GM18867 (cell line): ENCODE measurements at regions not wholly inside any gene's neighbourhood (a gene's known extent, or its start where the extent isn't known, plus 50 kb on each side); places are given as distances from the start of the nearest gene placed in this dataset.

Experiments
- ATAC-seq: cut with Tn5 transposase; IDR thresholded peaks from one replicate; pipeline ENCODE4 v1.9.1; 2021; ENCODE audit warnings: mild to moderate bottlenecking, moderate library complexity; ENCODE audit not compliant: unreplicated experiment

DNA sequence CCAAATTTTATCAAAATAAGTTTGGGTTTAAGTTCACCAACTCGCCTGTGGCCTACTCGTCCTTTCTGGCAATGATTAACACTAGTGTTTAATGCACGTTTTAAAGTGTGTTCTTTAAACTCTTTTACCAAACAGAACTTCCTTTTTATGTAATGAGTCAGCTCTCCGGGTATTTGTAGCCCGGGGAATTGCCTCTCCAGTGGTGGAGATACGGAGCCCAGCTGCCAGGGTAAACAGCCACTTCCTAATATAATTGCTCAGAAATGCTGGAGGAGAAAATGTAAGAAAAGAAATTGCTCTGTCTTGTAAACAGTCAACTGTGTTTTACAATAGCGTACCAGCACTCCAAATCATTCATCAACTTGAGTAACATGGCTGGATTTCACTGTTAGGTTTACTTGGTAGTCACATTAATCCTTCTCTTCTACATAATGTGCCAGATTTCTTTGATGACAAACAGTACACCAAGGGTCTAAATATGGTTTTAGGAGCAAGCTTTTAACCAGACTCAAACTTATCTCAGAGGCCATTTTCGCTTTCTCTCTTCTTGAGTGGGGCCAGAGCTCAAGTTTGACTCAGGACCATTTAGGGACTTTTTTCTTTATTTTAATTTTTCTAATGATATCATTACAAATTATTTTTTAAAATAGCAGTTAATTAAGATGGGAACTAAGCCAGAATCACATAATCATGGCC, 101.2 kb upstream of the SLC38A2 start:
- ATAC-seq = peak; percentile 78

DNA sequence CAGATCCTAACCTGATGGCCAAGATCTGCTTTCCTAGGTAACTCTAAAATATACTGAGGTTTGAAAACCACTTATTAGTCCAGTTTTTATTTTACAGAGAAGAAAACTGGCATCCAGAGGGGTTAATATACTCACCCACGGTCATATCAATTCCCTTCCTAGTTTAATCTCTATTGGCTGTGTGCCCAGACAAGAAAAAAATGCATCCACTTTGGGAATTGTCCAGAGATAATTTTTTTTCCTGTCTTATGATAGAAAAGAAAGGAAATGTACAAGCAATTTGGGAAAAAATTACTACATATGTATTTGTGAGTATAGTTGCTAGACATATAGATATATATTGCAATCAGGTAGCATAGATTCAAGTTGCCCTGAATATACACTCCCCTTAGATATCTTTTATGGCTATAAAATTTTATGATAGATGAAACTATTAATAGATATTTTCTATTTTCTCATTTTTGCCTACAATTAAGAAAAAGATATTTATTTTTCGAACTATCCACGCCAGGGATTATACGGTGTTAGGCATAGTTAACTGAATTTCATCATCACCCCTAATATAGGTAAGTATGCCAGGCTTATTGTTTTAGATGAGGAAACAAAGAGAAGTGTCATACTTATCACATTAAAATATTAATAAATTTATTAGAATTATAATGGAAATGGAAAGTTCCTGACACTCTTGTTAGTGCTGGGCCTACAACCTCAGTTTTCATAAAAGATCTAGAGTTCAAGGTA, 100.5 kb upstream of the SLC38A2 start:
- ATAC-seq = no peak

DNA sequence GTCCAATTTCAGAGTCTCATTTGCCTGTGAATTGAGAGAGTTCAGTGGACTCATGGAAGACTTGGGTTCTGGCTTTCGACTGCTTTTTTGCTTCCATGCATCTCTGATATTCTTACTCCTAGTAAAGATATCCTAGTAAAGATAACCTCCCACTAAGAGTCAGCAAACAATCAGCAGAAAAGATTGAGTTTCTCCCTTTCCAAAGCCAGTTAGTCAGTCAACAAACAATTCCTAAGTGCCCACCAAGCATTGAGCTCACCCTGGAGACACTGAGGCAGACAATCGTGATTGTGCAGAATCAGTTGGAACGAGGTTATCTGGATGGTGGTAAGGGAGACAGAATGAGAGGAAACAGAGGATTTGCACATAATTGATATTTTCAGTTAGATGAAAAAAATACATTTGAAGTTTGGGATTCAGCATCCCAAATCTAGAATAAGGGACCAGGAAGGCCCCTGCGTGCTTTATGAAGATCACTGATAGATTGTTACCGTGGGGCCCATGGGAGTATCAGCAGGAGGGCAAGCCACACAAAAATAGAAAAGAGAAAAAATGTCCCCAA, 99.7 kb upstream of the SLC38A2 start:
- ATAC-seq = no peak

DNA sequence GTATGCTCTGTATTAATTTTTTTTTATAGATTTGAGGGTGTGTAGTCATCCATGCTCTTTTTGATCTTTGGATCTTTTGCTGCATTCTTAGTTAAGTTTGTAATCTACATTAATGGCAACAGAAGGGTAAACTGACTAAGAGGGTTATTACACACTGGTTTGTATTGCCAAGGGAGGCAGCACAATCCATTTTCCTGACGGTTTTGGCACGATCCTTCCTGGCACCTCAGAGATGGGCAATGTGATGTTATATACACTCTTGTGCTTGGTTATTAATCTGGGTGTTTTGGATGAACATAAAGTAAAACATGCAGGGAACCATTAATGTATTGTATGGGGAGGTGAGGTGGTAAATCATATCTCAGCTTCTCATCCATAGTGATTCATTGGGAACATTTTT, 98.8 kb upstream of the SLC38A2 start:
- ATAC-seq = no peak

DNA sequence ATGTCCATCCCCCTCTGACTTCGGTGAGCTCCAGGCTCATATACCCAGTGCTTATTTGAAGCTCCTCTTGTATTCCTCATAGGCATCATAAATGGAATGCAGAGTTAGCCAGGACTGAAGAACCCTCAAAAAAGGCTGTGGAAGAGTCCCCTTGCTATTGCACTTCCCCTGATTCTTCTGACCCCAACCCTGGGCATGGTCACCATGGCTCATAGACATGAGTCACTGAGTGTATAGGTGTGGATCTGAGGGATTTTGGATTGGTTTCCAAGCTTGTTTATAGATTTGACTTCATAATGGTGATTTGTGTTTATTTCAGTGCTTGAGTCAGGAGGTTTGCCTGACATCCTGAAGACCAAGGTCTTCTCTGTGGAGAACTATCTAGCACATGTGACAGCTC, 98.4 kb upstream of the SLC38A2 start:
- no peak for ATAC-seq

DNA sequence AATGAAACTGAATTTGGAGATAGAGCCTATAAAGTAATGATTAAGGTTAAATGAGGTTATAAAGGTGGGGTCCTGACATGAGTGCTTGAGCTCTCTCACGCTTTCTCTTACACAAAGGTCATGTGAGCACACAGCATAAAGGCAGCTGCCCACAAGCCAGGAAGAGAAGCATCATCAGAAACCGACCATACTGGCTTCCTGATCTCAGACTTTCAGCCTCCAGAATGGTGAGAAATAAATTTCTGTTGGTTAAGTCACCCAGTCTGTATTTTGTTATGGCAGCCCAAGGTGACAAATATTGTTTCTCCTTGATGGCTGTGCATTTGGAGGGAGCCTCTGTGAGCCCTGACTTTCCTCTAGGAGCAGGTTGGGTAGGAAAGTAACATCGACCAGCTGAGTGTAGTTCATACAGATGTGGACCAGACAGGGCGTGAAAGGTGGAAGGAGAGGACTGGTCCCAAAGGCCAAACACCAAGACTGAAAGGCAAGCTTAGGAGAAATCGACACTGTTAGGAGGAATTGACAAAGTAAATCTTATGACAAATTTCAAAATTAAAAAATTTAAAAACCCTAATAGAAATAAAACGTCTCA, 97.6 kb upstream of the SLC38A2 start:
- no peak for ATAC-seq

DNA sequence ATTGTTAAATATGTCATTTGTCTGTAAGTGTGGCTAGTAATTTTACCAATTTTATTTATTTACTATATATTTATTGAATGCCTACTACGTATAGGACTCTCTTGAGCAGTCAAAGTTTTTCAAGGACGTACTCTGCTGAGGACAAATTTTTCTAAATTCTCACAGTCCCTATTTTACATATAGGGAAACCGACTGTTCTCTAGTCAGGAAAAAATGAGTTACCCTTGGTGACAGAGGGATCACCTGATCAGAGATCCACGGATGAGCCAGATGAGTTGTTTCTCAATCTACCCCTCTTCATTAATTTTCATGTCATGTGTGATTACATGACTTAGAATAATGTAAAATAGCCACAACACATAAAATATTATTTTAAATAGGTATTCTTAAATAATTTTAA, 96.2 kb upstream of the SLC38A2 start:
- ATAC-seq = no peak

DNA sequence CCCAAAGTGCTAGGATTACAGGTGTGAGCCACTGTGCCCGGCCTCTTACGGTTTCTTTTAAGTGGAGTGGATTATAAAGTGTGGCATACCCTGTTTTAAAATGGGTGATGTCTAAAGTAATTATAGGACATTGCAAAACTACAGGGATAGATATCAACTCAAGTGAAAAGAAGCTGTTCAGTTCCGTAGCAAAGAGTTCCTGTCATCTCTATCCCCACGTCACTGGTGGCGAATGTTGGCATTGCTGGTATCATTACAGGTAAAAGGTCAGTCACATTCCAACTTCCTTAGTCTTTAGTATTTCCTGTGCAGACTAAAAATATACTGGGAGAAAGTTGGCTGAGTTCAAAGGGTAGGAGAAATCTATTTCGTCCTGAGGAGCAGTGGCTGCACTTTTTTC, 95.6 kb upstream of the SLC38A2 start:
- no peak for ATAC-seq

DNA sequence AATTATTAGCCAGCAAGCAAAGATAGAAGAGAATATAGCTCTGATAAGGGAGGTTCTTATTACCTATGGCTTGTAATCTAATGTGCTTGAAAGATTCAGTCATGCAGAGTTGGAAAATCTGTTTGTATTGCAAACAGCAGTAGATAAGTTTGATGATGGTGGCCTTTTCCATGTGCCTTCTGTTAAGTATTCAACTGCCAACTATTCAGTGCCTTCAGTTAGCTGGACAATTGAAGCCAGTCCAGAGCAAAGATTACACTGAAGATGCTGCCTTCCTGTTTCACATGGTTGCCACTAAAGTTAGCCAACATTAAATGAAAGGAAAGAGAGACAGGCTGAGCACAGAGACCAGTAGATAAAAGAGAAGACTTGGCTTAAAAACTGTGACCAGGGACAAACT, 92.7 kb upstream of the SLC38A2 start:
- no peak for ATAC-seq

DNA sequence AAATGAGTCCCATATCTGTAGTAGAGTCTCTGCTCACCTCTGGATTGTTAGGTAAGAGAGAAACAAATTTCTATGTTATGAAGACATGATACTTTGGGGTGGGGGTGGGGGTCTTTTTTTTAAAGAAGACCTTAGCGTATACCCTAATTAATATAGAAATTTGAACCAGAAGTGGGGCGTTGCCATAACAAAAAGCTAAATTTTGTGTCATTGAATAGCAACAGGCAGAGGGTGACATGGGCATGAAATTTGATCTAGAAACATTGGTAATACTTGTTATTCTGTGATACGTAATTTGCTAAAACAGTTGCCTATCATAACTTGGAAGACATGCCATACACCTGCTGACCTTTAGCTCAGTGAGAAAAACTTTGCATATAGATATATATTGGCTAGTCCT, 92.3 kb upstream of the SLC38A2 start:
- no peak for ATAC-seq

DNA sequence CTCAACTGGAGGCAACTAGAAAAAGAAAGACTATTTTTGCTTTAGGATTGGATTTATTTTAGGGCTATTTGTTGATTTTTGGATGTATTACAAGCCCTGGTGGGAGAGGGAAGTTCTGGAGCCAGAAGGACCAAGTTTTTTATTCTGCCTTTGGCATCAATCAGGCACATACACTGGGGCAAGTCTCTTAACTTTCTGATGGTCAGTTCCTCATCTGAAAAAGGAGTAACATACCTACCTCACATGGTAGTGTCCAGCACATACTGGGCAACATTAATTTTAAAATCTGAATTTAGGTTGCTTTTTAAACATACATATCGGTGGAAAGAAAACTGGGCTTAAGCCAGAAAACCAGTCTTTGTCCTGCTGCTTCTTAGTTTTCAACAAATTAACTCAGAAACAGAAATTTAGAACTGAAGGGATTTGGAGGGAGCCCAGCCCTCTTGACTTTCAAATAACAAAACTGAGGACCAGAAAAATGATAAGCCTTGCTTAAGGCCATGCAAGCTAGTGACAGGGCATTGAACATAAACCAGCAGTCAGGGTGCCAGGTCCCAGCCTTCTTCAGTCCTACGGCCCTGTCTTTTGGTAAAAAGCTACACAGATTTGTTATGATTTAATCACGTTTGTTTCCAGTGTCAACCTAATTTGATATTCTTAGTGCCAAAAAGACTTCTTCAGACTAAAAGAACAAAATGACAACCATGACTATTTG, 90.2 kb upstream of the SLC38A2 start:
- ATAC-seq = no peak

DNA sequence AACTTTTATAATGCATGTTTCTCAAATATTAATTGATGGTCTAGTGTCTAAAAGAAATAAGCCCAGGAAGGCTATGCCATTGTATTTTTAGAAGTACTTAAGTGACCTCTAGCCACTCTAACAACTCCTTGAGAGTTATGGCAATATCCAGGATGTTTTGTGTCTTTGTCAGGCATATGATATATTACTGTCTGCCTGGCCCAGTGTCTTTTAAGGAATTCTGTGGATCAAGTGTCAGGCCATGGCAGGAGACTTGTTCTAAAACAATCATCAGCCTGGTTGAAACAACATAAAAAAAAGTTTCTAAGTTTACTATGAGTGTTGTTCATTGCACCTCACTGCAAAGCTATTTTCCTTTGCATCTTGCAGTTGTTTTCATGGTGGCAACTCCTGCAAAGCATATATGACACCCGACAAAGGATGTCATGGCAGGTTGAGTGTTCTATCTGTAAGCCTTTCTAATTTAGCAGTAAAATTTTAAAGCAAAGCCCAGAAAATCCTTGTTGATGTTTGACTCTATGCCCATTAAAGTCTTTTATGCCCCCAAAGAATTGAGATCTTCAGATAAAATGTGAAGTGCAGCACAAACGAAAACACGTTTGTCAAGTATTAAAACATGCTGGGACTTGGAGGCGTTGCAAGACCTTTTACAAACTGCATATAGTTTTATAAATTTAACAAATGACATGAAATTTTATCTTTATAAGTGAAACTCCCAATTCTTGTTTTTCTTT, 89.5 kb upstream of the SLC38A2 start:
- ATAC-seq = no peak

DNA sequence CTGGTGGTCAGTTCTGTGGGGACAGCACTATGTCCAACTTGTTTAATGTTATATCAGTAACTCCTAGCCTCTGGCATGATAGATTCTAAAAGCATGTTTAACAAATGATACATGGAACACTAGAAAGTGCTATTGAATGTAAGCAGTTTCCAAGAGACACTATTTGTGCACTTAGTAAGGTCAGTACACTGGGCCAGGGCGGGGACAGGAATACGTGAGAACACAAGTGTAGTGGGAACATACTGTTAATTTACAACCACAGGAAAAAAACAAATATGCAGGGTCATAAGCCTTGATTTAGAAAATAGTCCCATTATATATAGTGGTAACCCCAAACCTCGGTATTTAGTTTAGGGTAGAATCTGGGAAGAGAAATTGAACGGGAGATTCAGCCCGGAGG, 88.9 kb upstream of the SLC38A2 start:
- no peak for ATAC-seq

DNA sequence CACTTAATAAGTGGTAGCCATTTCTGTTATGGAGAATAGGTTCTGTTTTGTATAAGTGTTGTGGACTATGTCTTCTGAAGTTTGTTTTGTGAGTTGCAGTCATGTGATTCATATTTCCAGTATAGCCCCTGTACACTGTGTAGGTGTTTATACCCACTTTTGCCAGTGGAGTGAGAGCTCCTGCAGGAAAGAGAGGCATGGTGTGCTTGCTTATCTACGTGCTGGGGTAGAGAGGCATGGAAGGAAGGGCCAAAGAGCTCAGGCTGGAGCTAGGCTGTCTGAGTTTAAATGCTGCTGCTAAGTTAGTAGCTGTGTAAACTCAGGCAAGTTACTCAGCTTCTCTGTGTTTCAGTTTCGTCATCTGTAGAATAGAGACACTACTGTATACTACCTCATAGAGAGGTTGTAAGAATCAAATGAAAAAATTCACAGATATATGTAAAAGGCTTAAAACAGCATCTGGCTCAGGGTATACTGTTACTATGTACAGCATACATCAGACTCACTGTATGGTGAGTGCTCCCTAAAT, 88.2 kb upstream of the SLC38A2 start:
- peak; percentile 70 for ATAC-seq

DNA sequence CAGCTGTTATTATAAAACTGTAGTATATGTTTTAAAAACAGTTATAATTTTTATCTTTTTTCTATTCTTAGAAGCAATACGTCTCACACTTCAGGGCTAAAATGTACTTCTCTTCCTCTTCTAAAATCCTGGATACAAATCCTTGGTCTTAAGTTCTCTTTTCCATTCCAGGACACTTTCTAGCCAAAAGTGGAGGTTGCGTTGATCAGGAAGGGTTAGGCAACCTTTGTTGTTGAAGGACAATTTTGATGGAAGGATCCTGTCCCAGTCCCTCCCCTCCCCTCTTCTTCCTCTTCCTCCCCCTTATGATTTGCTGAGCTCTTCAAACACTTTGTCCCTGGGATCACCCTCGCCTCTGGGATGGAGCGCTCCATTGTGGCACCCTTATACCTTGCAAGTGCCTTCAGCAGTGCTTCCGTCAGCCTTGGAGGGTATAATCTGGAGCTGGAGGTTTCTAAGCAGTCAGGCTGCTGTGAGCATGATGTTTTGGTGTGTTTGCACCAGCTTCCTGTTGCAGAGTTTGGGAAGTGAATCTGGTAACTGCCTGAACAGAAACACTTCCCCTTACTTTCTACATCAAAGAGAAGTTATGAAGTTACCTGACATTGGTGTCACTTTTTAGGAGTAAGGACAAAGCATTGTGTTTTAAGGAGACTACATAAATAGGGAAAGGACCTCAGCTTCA, 87.4 kb upstream of the SLC38A2 start:
- ATAC-seq = no peak

DNA sequence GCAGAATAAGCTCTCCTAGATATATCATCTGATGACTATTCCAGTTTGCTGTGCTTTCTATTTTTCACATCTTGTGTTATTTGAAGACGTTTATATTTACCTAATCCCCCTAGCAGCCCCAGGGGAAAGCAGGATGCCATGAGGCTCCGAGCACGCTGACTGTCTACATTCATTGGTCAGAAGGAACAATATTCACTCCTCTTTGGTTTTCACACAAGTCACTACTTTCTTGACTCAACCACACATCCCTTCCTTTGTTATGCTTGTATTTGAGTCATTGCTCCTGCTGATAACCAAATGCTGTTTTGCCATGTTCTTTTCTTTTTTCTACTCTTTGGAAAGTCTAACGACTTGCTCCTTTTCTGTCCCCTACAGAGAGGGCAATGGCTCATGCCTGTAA, 86.5 kb upstream of the SLC38A2 start:
- ATAC-seq = no peak

DNA sequence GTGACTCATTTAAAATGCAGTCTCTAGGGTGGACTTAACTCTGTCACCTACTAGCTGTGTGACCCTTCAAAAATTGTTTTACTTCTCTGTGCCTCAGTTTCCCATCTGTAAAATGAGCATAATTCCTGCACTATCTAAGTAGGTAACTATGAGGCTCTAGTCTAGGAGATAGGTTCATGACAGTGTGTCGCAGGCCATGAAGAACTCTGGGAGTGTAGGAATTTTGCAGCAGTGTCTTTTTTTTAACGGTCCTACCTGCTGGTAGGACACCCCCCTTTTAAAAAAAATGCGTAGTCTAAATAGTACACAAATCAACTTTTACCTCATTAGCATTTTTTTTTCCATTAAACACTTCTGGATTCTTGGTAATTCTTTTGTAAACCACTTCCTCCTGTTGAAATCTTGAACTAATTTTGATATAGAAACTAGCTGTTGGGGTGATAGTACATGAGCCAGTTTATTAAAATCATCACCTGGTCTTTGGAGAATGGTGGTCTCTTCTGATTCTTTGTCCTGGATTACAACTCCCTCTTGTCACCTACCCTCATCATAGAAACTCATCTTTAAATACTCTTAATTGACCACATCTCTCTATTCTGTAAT, 86.0 kb upstream of the SLC38A2 start:
- ATAC-seq = no peak

DNA sequence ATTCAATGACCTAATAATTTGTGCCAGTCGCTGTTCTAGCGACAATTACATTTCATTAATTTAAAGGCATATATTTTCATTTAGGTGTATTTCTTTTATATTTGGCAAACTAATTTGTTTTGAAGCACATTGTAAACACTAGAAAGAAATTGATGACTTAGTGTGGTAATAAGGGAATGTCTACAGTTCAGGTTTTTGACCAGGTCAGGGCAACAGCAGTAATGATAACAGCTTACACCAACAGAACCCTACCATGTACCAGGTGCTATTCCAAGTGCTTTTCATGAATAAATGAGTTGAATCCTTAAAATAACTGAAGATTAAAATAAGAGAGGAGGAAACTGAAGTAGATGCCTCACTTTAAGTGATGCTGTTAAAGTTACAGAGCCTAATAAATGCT, 85.4 kb upstream of the SLC38A2 start:
- no peak for ATAC-seq
